ENCODE measurements at regions not wholly inside any gene's neighbourhood (a gene's known extent, or its start where the extent isn't known, plus 50 kb on each side); places are given as distances from the start of the nearest gene placed in this dataset.
"Not testable (repeated sequence)": the region's sequence is repeated elsewhere in the genome, so short reads cannot be mapped to it uniquely, and the experiment has no call there.

- no peak for DNase-seq
These were observed 71.8 kb downstream of the LARP7 start for GRCh38 chr4:112708772-112709171.

- DNase-seq: no peak
These were observed 78.3 kb downstream of the LARP7 start for GRCh38 chr4:112714922-112715901.

GRCh38 chr4:112717856-112718255 is 80.9 kb downstream of the LARP7 start:
- DNase-seq: no peak

- DNase-seq: no peak
These were observed 84.7 kb downstream of the LARP7 start for GRCh38 chr4:112721627-112722026.

DNA sequence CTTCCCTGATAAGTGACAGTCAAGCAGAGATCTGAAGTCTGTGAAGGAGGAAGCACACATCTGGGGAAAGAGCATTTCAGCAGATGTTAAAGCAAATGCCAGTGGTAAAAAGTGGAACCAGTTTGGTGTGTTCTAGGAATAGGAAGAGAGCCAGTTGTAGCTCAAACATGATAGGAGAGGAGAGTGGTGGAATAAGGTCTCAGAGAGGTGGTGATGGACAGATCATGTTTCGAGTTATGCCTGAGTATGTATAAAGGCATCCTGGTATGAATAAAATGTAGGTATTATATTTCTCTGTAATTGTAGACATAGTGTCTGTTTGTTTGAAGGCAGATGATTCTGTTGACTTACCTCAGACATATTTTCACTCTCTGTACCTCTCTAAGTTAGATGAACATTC is 89.1 kb downstream of the LARP7 start:
- no peak for DNase-seq

DNA sequence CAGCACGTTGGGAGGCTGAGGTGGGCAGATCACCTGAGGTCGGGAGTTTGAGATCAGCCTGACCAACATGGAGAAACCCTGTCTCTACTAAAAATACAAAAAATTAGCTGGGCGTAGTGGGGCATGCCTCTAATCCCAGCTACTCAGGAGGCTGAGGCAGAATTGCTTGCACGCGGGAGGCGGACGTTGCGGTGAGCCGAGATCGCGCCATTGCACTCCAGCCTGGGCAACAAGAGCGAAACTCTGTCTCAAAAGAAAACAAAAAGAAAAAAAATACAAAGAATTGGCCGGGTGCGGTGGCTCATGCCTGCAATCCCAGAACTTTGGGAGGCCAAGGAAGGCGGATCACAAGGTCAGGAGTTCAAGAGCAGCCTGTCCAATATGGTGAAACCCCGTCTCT is 90.8 kb downstream of the LARP7 start:
- not testable (repeated sequence) for DNase-seq

- DNase-seq: no peak
These were observed 94.8 kb downstream of the LARP7 start for GRCh38 chr4:112731715-112732114.

DNA sequence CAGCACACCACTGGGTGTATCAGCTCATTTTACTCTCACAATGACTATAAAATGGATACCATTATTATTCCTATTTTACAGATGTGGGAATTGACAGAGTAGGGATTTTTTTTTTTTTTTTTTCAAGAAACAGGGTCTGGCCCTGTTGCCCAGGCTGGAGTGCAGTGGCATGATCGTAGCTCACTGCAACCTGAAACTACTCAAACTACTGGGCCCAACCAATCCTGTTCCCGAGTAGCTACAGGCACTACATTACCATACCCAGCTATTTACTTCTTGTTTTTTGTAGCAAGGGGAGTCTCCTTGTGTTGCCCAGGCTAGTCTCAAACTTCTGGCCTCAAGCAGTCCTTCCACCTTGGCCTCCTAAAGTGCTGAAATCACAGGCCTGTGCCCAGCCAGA is 95.2 kb downstream of the LARP7 start:
- DNase-seq: no peak

GRCh38 chr4:112735474-112735951 is 98.6 kb downstream of the LARP7 start:
- no peak for DNase-seq

- DNase-seq: no peak
These were observed 99.8 kb downstream of the LARP7 start for GRCh38 chr4:112736718-112737135.

DNA sequence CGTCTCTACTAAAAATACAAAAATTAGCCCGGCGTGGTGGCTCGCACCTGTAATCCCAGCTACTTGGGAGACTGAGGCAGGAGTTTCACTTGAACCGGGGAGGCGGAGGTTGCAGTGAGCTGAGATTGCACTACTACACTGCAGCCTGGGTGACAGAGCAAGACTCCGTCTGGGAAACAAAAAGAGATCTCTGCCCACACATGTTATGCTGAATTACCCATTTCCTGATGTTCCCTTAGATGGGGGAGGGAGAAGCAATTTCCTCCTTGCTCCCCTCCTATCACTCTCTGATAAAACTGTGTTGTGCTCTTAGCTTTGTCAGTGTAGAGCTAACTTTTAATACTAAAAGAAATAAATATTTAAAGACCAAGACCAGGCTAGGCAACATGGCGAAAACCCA is 102.5 kb downstream of the LARP7 start:
- DNase-seq: no peak

- no peak for DNase-seq
These were observed 110.1 kb downstream of the LARP7 start for GRCh38 chr4:112747036-112747435.

DNA sequence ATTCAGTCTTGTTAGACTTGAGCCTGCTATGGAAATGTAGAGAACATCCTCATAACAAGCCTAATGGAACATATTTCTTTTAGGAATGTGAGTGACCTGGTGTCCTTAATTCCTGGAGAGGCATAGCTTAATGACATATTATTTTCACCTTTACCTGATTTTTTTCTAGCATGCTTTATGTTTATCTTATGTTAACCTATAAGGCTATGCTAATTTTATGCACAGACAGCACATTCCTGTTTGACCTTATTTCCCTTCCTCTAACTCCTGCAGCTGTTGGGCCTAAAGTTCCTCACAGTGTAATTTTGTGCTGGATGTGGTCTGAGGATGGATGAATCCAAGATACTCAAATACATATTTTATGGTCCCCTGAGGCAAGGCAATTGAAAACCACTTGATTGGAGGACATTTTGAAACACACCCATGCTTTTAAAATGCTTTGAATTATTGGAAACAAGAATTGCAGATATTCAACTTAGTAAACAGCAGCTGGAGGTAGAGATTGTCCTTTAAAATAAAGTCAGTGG is 111.5 kb downstream of the LARP7 start:
- no peak for DNase-seq

- DNase-seq: not testable (repeated sequence)
These were observed 113.8 kb downstream of the LARP7 start for GRCh38 chr4:112750749-112751148.

- DNase-seq: no peak
These were observed 114.5 kb downstream of the LARP7 start for GRCh38 chr4:112751447-112751846.

DNA sequence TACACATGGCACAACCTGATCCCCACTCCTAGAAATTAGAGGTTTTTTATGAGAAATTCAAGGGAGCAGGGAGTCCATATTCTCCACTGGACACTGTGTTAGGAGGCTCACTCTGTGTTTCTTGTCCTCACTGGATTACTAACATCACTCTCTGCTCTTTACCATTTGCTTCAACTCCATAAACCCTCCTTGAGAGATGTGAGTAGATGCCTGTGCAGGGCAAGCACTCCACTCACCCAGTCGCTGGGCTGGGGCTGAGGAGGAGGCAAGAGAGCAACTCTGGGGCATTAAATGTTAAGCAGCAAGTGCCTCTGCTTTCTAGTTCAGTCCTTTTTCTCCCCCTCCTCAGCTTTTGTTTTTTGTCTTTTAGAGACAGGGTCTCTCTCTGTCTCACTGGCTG is 115.1 kb downstream of the LARP7 start:
- no peak for DNase-seq

GRCh38 chr4:112752510-112752909 is 115.6 kb downstream of the LARP7 start:
- no peak for DNase-seq

- no peak for DNase-seq
These were observed 116.4 kb downstream of the LARP7 start for GRCh38 chr4:112753333-112753732.

GRCh38 chr4:112759313-112759712 is 122.4 kb downstream of the LARP7 start:
- no peak for DNase-seq

DNA sequence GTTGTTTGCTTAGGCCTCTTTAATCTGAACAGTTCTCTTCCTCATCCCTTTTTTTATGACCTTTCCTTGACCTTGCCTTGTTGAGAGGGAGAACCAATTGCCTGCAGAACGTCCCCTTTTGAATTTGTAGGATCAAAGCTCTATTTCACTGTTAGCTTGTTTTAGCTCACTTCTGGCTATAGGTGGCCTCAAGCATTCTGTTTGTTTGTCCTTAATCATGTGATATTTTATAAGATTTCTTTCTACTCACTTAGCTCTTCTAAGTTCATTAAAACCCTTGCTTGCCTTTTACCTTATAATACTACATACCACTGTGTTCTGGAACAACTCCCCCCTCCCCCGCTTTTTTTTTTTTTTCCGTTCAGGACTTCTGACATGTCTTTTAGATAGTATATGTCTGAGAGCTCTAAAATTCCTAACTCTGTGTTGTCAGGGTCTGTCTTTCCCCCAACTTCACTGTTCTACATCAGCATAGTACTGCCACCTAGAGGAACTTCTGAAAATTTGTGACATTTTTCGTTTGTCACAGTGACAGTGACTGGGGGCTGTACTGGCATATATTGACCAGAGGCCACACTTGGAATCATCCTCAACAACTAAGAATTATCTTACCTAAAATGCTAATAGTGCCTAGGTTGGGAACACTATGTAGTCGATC is 128.5 kb downstream of the LARP7 start:
- peak; percentile 20 for DNase-seq

DNA sequence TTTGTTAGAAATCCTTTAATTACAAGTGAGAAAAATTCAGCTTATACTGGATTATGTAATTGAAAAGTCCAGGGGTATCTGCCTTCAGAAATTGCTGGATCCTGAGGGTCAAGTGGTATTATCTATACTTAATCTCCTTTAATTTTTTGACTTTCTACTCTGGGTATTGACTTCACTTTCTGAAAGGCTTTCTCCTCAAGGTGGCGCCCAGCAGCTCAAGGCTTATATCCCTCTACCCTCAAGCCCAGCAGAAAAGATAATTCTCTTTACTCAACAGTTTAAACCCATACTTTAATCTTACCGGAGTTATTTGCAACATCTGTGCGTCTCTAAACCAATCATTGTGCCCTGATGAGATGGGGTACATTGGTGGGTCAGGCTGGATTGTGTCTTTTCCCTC is 129.5 kb downstream of the LARP7 start:
- DNase-seq: no peak

DNA sequence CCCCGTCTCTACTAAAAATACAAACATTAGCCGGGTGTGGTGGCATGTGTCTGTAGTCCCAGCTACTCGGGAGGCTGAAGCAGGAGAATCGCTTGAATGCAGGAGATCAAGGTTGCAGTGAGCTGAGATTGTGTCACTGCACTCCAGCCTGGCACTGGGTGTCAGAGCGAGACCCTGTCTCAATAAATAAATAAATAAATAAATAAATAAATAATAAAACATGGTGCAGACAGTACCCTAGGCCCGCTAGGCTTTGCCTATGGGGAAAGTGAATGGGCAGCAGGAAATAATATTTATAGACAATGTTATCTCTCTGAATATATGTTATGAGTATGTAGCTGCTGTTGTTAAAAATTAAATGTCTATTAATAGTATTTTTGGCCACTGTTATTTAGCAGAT is 130.4 kb downstream of the LARP7 start:
- DNase-seq: no peak

GRCh38 chr4:112770114-112770513 is 133.2 kb downstream of the LARP7 start:
- no peak for DNase-seq

GRCh38 chr4:112775801-112776200 is 138.9 kb downstream of the LARP7 start:
- DNase-seq: no peak
